GM19351 (cell line): ENCODE measurements at regions not wholly inside any gene's neighbourhood (a gene's known extent, or its start where the extent isn't known, plus 50 kb on each side); places are given as distances from the start of the nearest gene placed in this dataset.
A peak's percentile ranks its signal among the peaks of the same experiment; 100 is the strongest.
"Not testable (repeated sequence)": the region's sequence is repeated elsewhere in the genome, so short reads cannot be mapped to it uniquely, and the experiment has no call there.

Experiments used
- ATAC-seq: cut with Tn5 transposase; IDR thresholded peaks from one replicate; pipeline ENCODE4 v1.9.1; 2021; ENCODE audit warnings: mild to moderate bottlenecking, moderate library complexity; ENCODE audit not compliant: unreplicated experiment

DNA sequence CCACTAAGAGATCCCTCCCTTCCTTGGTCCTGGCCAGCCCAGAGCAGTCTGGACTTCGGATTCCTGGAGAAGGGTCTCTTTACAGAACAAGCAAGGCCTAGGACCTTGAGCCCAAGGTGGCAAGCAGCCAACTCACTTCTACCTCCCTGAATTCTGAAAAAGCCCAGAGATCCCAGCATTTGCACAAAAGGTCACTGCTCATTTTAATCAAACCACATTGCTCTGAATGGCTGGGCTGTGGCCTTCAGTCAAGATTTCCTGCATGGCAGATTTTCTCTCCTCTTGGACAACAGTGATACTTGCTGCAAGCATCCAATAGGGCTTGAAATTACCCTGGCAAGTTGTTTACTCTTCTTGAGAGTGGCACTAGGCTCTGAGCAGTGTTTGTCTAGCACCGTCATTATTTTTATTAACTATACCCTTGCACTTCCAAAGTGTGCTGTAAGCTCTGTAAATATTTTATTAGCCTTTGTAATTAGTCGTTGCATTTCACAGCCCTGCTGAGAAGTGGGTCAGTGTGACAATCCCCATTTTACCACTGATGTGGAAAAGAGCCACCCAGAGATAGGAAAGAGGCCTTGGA, 274.7 kb upstream of the CTNNB1 start:
- no peak for ATAC-seq

DNA sequence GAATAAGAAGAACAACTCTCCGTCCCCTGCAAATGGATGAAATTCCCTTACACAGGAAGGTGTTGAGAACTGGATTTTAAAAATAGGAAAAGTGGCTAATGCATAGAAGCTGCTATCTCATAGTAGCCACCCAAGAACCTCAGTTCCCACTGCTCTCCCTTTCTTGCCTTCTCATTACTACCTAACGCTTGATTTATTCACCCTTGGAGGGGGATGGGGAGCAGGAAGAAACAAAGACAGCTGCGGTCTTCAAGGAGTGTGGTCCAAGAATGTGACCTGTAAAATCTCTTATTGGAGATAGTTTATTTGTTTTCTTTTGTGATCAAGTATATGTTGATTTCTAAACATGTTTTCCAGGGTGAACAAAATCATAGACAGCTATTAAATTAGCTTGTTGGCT, 274.1 kb upstream of the CTNNB1 start:
- no peak for ATAC-seq

DNA sequence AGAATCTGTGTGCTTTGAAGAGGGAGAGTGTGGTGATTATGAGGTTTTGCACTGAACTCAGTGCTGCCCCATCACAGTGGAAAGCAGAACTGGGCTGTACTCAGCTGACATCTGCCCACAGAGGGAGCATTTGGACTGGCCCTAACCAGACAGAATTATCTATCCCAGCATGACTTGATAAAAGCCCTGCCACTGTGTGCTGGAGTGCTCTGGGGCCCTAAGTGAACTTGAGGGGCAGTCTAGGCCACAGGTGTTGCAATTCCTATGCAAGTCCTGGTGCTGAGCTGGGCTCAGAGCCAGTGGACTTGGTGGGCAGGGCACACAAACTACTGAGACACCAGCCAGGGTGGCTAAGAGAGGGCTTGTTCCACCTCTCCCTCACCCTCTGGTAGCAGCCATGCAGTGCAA, 269.2 kb upstream of the CTNNB1 start:
- ATAC-seq = no peak

DNA sequence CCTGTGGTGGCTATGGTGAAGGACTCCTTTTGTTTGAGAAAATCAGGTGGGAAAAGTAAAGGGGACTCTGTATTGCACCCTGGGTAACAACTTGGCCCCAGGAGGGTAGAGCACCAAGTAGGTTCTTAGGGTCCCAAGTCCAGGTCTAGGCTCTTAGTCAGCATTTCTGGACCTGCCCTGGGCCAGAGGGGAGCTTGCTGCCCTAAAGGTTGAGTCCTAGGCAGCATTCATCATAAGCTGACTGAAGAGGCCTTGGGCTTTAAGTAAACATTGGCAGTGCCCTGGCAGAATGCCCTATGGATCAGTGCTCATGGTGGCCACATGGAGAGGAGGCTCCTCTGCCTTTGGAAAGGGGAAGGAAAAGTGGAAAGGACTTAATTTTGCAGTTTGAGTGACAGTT, 268.5 kb upstream of the CTNNB1 start:
- ATAC-seq = no peak

GRCh38 chr3:40938591-40938990, 260.7 kb upstream of the CTNNB1 start:
- no peak for ATAC-seq

GRCh38 chr3:40939030-40939740, 260.1 kb upstream of the CTNNB1 start:
- no peak for ATAC-seq

- ATAC-seq = no peak
Measured at GRCh38 chr3:40939741-40940130, 259.6 kb upstream of the CTNNB1 start.

- ATAC-seq = no peak
Measured at GRCh38 chr3:40940651-40941050, 258.7 kb upstream of the CTNNB1 start.

GRCh38 chr3:40947022-40947421, 252.3 kb upstream of the CTNNB1 start:
- not testable (repeated sequence) for ATAC-seq

GRCh38 chr3:40949347-40949746, 250.0 kb upstream of the CTNNB1 start:
- not testable (repeated sequence) for ATAC-seq

GRCh38 chr3:40951636-40952035, 247.7 kb upstream of the CTNNB1 start:
- ATAC-seq = no peak

DNA sequence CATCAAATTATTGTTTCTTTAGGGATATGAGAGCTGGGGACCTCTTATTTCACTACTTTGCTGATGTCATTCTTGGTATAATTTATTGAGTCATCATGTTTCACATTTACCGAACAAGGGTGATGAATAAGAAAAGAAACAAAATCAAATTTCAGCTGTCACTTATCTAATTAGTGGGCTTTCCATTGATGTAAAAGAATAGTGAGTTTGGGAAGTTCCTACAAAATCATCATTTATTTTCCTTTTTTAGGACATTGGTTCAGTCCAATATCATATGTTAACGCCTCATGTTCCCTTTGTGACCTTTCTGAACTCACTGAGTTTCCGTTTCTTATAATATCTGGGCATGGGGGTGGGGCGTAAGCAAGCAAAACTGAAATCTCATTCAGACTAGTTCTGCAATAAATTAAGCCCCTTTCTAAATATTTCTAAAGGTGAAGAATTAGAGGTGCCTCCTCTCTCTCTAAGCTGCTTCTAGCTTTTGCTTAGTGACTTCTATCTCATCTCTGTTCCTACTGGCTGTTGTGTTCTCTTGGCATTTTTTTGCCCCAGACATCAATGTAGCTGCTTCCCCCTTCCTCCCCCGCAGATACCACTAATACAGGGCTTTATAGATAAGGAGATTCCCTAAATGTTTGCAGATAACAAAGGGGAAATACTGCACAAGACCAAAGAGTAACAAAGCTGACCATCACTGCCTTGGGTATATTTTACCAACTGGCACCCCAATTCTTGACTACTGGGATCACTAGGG, 238.0 kb upstream of the CTNNB1 start:
- ATAC-seq = peak; percentile 63

DNA sequence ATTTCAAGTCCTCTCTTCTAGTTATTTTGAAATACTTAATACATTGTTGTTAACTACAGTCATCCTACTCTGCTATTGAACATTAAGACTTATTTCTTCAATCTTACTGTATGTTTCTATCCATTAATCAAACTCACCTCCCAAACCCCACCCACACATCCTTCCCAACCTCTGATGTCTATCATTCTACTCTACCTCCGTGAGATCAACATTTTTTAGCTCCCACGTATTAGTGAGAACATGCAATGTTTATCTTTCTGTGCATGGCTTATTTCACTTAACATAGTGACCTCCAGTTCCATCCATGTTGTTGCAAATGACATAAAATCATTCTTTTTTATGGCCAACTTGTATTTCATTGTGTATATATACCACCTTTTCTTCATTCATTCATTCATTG, 236.6 kb upstream of the CTNNB1 start:
- ATAC-seq = no peak

DNA sequence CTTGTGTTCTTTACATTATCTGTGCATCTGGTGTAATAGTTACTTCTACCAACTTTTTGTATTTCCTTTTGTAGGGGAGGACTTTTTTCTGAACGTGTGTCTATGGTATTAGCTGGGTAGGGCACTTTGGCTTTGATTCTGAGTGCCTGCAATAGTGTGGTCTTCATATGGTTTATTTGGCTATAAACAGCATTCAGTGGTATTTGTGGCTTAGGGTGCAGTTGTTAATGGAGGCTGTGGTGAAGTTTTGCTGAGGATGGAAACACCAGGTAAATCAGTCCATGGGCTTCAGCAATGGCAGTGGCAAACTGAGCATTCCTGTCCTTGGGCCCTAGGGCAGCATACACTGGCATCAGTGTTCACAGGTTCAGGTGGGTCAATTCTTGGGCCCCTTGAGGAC, 230.6 kb upstream of the CTNNB1 start:
- ATAC-seq = no peak

DNA sequence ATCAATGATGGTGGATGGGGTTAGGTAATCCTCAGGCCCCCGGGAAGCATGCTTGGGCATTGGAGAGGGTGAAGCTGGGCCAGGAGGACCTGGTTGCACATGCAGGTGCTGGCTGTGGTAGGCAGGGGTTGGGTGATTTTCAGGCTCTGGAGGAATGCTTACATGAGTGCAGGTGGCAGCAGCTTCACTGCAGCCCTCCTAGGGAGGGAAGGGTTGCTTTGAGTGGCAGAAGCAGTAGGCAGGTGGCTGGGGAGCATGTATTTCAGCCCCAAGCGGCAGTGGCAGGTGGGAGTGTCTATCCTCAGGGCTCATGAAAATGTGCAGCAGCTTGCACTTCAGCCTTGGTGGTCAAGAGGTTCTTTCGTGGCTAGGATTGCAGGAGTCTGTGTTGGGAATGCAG, 230.0 kb upstream of the CTNNB1 start:
- ATAC-seq = no peak

GRCh38 chr3:40969756-40970466, 229.4 kb upstream of the CTNNB1 start:
- no peak for ATAC-seq

GRCh38 chr3:40971191-40972168, 227.8 kb upstream of the CTNNB1 start:
- ATAC-seq = peak; percentile 96

DNA sequence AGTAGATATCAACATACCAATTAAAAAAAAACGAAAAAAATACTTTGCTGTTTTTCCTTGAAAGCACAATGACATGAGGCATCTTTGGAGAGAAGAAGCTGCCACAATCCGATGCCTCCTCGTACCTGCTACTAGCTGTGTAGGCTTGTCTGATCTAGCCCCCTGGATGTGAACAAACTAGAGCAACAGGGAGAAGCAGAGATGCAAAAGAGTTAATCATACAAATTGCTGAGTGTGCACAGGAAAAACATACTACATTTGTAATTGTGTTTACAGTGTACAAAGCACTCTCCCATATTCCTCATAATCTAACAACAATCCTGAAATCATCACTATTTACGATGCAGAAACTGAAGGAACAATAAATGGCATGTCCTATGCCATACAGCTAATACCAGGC, 227.0 kb upstream of the CTNNB1 start:
- ATAC-seq = no peak

GRCh38 chr3:40973141-40973540, 226.2 kb upstream of the CTNNB1 start:
- no peak for ATAC-seq

- no peak for ATAC-seq
Measured at GRCh38 chr3:40975711-40976121, 223.6 kb upstream of the CTNNB1 start.
